Endothelial cell of umbilical vein (primary cell): ENCODE measurements at regions not wholly inside any gene's neighbourhood (a gene's known extent, or its start where the extent isn't known, plus 50 kb on each side); places are given as distances from the start of the nearest gene placed in this dataset.

ENCODE experiments used
- BruUV-seq: library from RNA; stranded (reverse); fragments of 400-500 nt; replicated peaks from 2 replicates; lab custom pipeline; 2021; lab: Mats Ljungman, UMichigan
- CTCF ChIA-PET: fragments of 300-600, 350-600 bp; sonication (Branson Sonifier 250); formaldehyde crosslinking; loops from one replicate; lab custom pipeline; 2021; ENCODE audit warnings: antibody characterized with exemption, inconsistent platforms; lab: Charles Lee
- POLR2A ChIA-PET: fragments of 300-600, 350-600 bp; sonication (Branson Sonifier 250); formaldehyde crosslinking; loops from one replicate; lab custom pipeline; 2021; ENCODE audit warnings: antibody characterized with exemption, inconsistent platforms; lab: Charles Lee
- DNase-seq: peaks from one replicate; pipeline ENCODE4 v3.0.0-alpha.2; 2011; ENCODE audit warnings: low read depth, low spot score
- FAIRE-seq: peaks from 2 replicates; lab custom pipeline; 2011; peaks lifted over from hg19 to GRCh38; lab: Jason Lieb, UNC
- H2AFZ ChIP-seq: 2 replicates; pipeline ENCODE4 v1.6.0; 2012; ENCODE audit warnings: low read depth, low read length, control low read depth, inconsistent platforms
- H3K27ac ChIP-seq: 2 replicates; pipeline ENCODE4 v1.5.1; 2011; ENCODE audit warnings: low read depth, mild to moderate bottlenecking, control low read depth, low read length, moderate library complexity; ENCODE audit not compliant: insufficient read depth
- H3K27me3 ChIP-seq, 2 experiments: 2 replicates each; pipeline versions ENCODE4 v1.6.0 to v1.6.1; 2011; ENCODE audit warnings: low read length in 2 of 2, mixed read lengths in 1 of 2; ENCODE audit not compliant: control insufficient read depth in 2 of 2, insufficient read depth in 2 of 2
- H3K36me3 ChIP-seq, 2 experiments: 2 replicates in 1 of 2; 3 replicates in 1 of 2; pipeline ENCODE4 v1.5.1; 2011; ENCODE audit warnings: low read length in 2 of 2, mild to moderate bottlenecking in 1 of 2, moderate library complexity in 1 of 2; ENCODE audit not compliant: control insufficient read depth in 2 of 2, insufficient read depth in 2 of 2; ENCODE audit errors: extremely low read depth in 1 of 2
- H3K4me1 ChIP-seq: 3 replicates; pipeline ENCODE4 v1.5.1; 2011; ENCODE audit warnings: mild to moderate bottlenecking, low read length; ENCODE audit not compliant: control insufficient read depth, insufficient read depth; ENCODE audit errors: extremely low read depth
- H3K4me2 ChIP-seq: 2 replicates; pipeline ENCODE4 v1.6.1; 2011; ENCODE audit warnings: low read length, control low read depth, mixed read lengths; ENCODE audit not compliant: insufficient read depth
- H3K4me3 ChIP-seq, 3 experiments: fragments of 200-600 bp in 1 of 3; sonication (generic), shearing (Covaris generic) in 1 of 3; replicated peaks in 1 of 3; 2 replicates each; pipeline ENCODE4 v1.5.1; 2011 to 2016; ENCODE audit warnings: control low read depth in 3 of 3, low read length in 3 of 3, mild to moderate bottlenecking in 2 of 3, inconsistent platforms in 1 of 3, low read depth in 1 of 3, moderate library complexity in 1 of 3; ENCODE audit not compliant: insufficient read depth in 1 of 3
- H3K79me2 ChIP-seq: 2 replicates; pipeline ENCODE4 v1.6.0; 2012; ENCODE audit warnings: low read length, inconsistent platforms; ENCODE audit not compliant: control insufficient read depth, insufficient read depth
- H3K9ac ChIP-seq: replicated peaks from 2 replicates; pipeline ENCODE3; 2011; ENCODE audit warnings: low read length, control low read depth; ENCODE audit not compliant: insufficient read depth; ENCODE audit errors: extremely low read depth
- H3K9me1 ChIP-seq: replicated peaks from 3 replicates; pipeline ENCODE4 v1.6.0; 2011; ENCODE audit warnings: mild to moderate bottlenecking, low read length; ENCODE audit not compliant: control insufficient read depth, insufficient read depth; ENCODE audit errors: extremely low read depth
- H3K9me3 ChIP-seq: replicated peaks from 2 replicates; pipeline ENCODE4 v1.5.1; 2012; ENCODE audit warnings: low read length, inconsistent platforms; ENCODE audit not compliant: control insufficient read depth, insufficient read depth
- H4K20me1 ChIP-seq: replicated peaks from 2 replicates; pipeline ENCODE3; 2011; ENCODE audit warnings: mild to moderate bottlenecking, low read length; ENCODE audit not compliant: control insufficient read depth, insufficient read depth; ENCODE audit errors: extremely low read depth
- CTCF ChIP-seq, 2 donors: IDR thresholded peaks; 1 replicate in 1 of 2; 2 replicates in 1 of 2; pipeline ENCODE4 v1.5.1; 2011; ENCODE audit warnings: low read length in 2 of 2, mild to moderate bottlenecking in 2 of 2, moderate library complexity in 2 of 2, control low read depth in 1 of 2, inconsistent platforms in 1 of 2, low read depth in 1 of 2; ENCODE audit not compliant: insufficient read depth in 1 of 2; ENCODE audit errors: extremely low read depth in 1 of 2
- EZH2 ChIP-seq: IDR thresholded peaks from 2 replicates; pipeline ENCODE4 v1.6.1; 2012; ENCODE audit warnings: borderline replicate concordance, low read depth, mild to moderate bottlenecking, moderate library complexity, low read length, inconsistent platforms; ENCODE audit not compliant: severe bottlenecking
- FOS ChIP-seq: IDR thresholded peaks from 2 replicates; pipeline ENCODE4 v1.6.1; 2011; ENCODE audit warnings: mild to moderate bottlenecking, low read length, moderate library complexity, borderline replicate concordance; ENCODE audit not compliant: insufficient read depth
- GATA2 ChIP-seq: IDR thresholded peaks from 2 replicates; pipeline ENCODE4 v1.7.0; 2011; ENCODE audit warnings: low read depth, mild to moderate bottlenecking, moderate library complexity, mixed read lengths, low read length; ENCODE audit not compliant: insufficient read length, insufficient read depth
- JUN ChIP-seq: IDR thresholded peaks from 2 replicates; pipeline ENCODE4 v1.6.1; 2011; ENCODE audit warnings: borderline replicate concordance, low read depth; ENCODE audit not compliant: insufficient read length, insufficient read depth
- MAX ChIP-seq: IDR thresholded peaks from 2 replicates; pipeline ENCODE4 v1.6.1; 2011; ENCODE audit not compliant: insufficient read depth, insufficient read length
- MYC ChIP-seq: IDR thresholded peaks from one replicate; pipeline ENCODE4 v1.6.1; 2011; ENCODE audit warnings: mild to moderate bottlenecking, low read depth, low read length
- POLR2A ChIP-seq: IDR thresholded peaks from 2 replicates; pipeline ENCODE4 v1.6.1; 2012; ENCODE audit warnings: low read depth, mild to moderate bottlenecking, control low read depth, low read length
- POLR2AphosphoS5 ChIP-seq: IDR thresholded peaks from 2 replicates; pipeline ENCODE4 v1.6.1; 2012; ENCODE audit warnings: low read depth, mild to moderate bottlenecking, control low read depth, low read length, moderate library complexity; ENCODE audit not compliant: insufficient read depth
- dilution Hi-C: fragments of 300-500 bp; cut with MboI; formaldehyde crosslinking; loops from one replicate; pipeline ENCODE4 v1.15.0; 2019; ENCODE audit warnings: low sequenced_read_pairs; ENCODE audit not compliant: extremely low pct_ligation_motif_present
- intact Hi-C: fragments of 100-400 bp; cut with micrococcal nuclease; formaldehyde crosslinking; loops from one replicate; pipeline ENCODE4 v1.10.0; 2022

GRCh38 chr9:113790093-113790492, 86.0 kb upstream of the ZNF618 start:
- FAIRE-seq (no peak), DNase-seq (no peak)
- Histone ChIP-seq H3K27ac (no peak overlapping the region), H2AFZ (no peak overlapping the region), H3K4me2 (no peak overlapping the region), H3K9me3 (no peaks in the 10 kb centered on the region), H3K9ac (no peak overlapping the region), H4K20me1 (no peaks in the 10 kb centered on the region), H3K4me1 (no peaks in the 10 kb centered on the region), H3K9me1 (no peaks in the 10 kb centered on the region), H3K36me3 (no peaks in the 10 kb centered on the region), H3K27me3 (peaks cover 19 to 30% of the 10 kb centered on the region in 2 experiments), H3K4me3 (no peak overlapping the region), H3K79me2 (no peaks in the 10 kb centered on the region)
- dilution Hi-C loops (no loop called here), intact Hi-C loops (no loop called here)
- no peak for TF ChIP-seq MYC
- no peak for TF ChIP-seq POLR2A
- no peak for TF ChIP-seq CTCF (IDR thresholded peaks at IDR 0.05; ENCODE audit: extremely low read depth in 1 of 2, insufficient read depth in 1 of 2, low read depth in 1 of 2, low read length in 2 of 2)
- no peak for TF ChIP-seq GATA2
- CTCF ChIA-PET = interaction anchor here (1.5 kb wide), 1 partner anchor 53 kb away, joined by 3 read pairs; no protein-coding TSS in a partner anchor
- POLR2A ChIA-PET = no interaction called here
- BruUV-seq = no TSS peak

GRCh38 chr9:113793558-113793957, 82.6 kb upstream of the ZNF618 start:
- no TSS peak for BruUV-seq
- TF ChIP-seq JUN (no peak), MAX (no peak), CTCF (IDR thresholded peaks at IDR 0.05; ENCODE audit: extremely low read depth in 1 of 2, insufficient read depth in 1 of 2, low read depth in 1 of 2, low read length in 2 of 2) (no peak), FOS (no peak), EZH2 (no peak), POLR2AphosphoS5 (no peak), POLR2A (no peak), GATA2 (no peak), MYC (no peak)
- CTCF ChIA-PET = no interaction called here

More at GRCh38 chr9:113793558-113793957, 82.6 kb upstream of the ZNF618 start:
- Histone ChIP-seq H3K27me3 (peaks cover 8 to 27% of the 10 kb centered on the region in 2 experiments), H2AFZ (no peak overlapping the region), H3K4me1 (no peaks in the 10 kb centered on the region), H3K9me3 (no peaks in the 10 kb centered on the region), H3K79me2 (no peaks in the 10 kb centered on the region), H3K9ac (no peak overlapping the region), H3K27ac (no peak overlapping the region), H3K36me3 (no peaks in the 10 kb centered on the region), H3K4me2 (no peak overlapping the region), H3K4me3 (no peak overlapping the region), H4K20me1 (no peaks in the 10 kb centered on the region), H3K9me1 (no peaks in the 10 kb centered on the region)
- DNase-seq (no peak), FAIRE-seq (no peak)
- dilution Hi-C loops = no loop called here
- intact Hi-C loops = no loop called here
- POLR2A ChIA-PET = no interaction called here
